Left cardiac atrium (tissue), 4 donors: ENCODE measurements at regions not wholly inside any gene's neighbourhood (a gene's known extent, or its start where the extent isn't known, plus 50 kb on each side); places are given as distances from the start of the nearest gene placed in this dataset.

Source experiments
- ATAC-seq, 2 donors: fragments of 200-7000 bp; cut with Tn5 transposase; one replicate each; pipeline ENCODE4 v1.9.1; 2020; ENCODE audit warnings: mild to moderate bottlenecking in 2 of 2, moderate library complexity in 2 of 2
- DNase-seq: peaks from one replicate; pipeline ENCODE4 v3.0.0-alpha.2; 2020
- intact Hi-C, 2 donors: fragments of 100-400 bp; cut with DNase I; formaldehyde crosslinking; loops; one replicate each; pipeline versions ENCODE4 v1.14.1 to v1.15.1; 2022 to 2023
- donor health status: DM: no; HTN: yes; CAD: no.
- donor health status: DM: no; HTN: yes; CAD: no; lungs with severe emphysema.
- donor health status: DM: yes; HTN: yes; CAD: no.
- donor health status: Dilated cardiomyopathy.

GRCh38 chr2:161569401-161569800, 54.8 kb upstream of the SLC4A10 start:
- intact Hi-C loops = no loop called here
- ATAC-seq (no peak), DNase-seq (no peak)

DNA sequence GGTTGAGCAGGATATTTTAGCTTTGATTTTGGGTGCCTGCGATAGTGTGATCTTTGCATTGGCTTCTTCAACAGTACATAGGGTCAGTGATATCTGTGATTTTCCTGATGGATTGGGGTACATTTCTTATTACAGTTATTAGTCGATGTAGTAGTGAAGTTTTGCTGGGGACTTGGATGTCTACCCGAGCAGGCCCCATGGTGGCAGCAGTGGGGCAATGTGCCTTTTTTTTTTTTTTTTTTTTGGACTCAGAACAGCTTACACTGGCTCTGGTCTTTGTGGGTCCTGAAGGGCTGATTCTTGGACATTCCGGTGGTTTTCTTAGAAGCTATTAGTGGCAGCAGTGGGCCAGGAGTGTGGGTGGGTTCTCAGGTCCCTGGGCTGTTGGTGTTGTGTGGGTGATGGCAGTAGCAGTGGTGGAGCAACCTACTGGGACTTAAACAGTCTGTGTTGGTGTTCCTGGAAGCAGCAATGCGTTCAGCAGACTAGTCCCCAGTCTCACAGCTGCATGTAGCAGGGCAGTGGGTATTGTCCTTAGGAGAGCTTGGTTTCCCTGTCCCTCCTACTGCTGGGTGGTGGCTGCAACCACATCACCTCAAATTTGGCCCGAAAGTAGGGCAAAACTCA, 53.7 kb upstream of the SLC4A10 start:
- DNase-seq = no peak
- intact Hi-C loops = no loop called here
- no peak for ATAC-seq

GRCh38 chr2:161571051-161571429, 53.2 kb upstream of the SLC4A10 start:
- intact Hi-C loops = no loop called here
- no peak for ATAC-seq
- no peak for DNase-seq
